ENCODE measurements at regions not wholly inside any gene's neighbourhood (a gene's known extent, or its start where the extent isn't known, plus 50 kb on each side); places are given as distances from the start of the nearest gene placed in this dataset.

GRCh38 chr14:32027255-32027939 lies 49.7 kb upstream of the ARHGAP5 start:
- H3K4me3 ChIP-seq (ENCODE audit: low read length): no peak overlapping the region
- H3K27ac Mint-ChIP-seq: no peak overlapping the region
- POLR2A ChIA-PET: interaction anchor here (0.7 kb wide), 1 partner anchor 285 kb away, joined by 3 read pairs; no protein-coding TSS in a partner anchor

More at GRCh38 chr14:32027255-32027939, 49.7 kb upstream of the ARHGAP5 start:
- Histone ChIP-seq H3K27ac (ENCODE audit: low read depth in 1 of 2, low read length in 2 of 2) (no peak overlapping the region), H3K27me3 (ENCODE audit: control insufficient read depth in 1 of 2, insufficient read depth in 2 of 2, low read length in 2 of 2) (peaks cover 0 to 4% of the 10 kb centered on the region in 2 experiments), H3K9me3 (ENCODE audit: control insufficient read depth in 1 of 2, insufficient read depth in 1 of 2, low read length in 2 of 2) (no peaks in the 10 kb centered on the region), H3K36me3 (ENCODE audit: insufficient read depth, low read length) (no peaks in the 10 kb centered on the region), H3K4me1 (ENCODE audit: insufficient read depth, low read length) (no peaks in the 10 kb centered on the region)
- ATAC-seq (ENCODE audit: poor library complexity) (no peak), DNase-seq (no peak)
- Mint-ChIP-seq H3K9me3 (no peaks in the 10 kb centered on the region), H3K4me1 (ENCODE audit: low read depth) (no peaks in the 10 kb centered on the region), H3K36me3 (ENCODE audit: low read depth) (no peaks in the 10 kb centered on the region), H3K27me3 (peaks cover 7% of the 10 kb centered on the region), H3K4me3 (no peak overlapping the region)
- intact Hi-C loops (cut with DNase I, micrococcal nuclease): no loop called here
- CTCF ChIA-PET: no interaction called here
- no peak for TF ChIP-seq CTCF (IDR thresholded peaks at IDR 0.05)

Measured in CD4-positive, alpha-beta T cell (primary cell).